SK-N-SH (cell line): ENCODE measurements at regions not wholly inside any gene's neighbourhood (a gene's known extent, or its start where the extent isn't known, plus 50 kb on each side); places are given as distances from the start of the nearest gene placed in this dataset.

Source experiments
- CTCF ChIA-PET: fragments of 300-600, 350-600 bp; formaldehyde crosslinking; extraction: SDS; loops from one replicate; lab custom pipeline; 2021; lab: Yijun Ruan, JAX
- POLR2A ChIA-PET: fragments of 350-600 bp; sonication (Branson Sonifier 250); formaldehyde crosslinking; extraction: SDS; loops from one replicate; lab custom pipeline; 2020; ENCODE audit warnings: antibody characterized with exemption, inconsistent platforms; lab: Yijun Ruan, JAX
- DNase-seq: peaks from one replicate; pipeline ENCODE4 v3.0.0; 2012
- H2AFZ ChIP-seq: fragments of 200-600 bp; sonication (generic); 2 replicates; pipeline ENCODE4 v1.8.1; 2016; ENCODE audit warnings: antibody characterized with exemption, mild to moderate bottlenecking, low read depth
- H3F3A ChIP-seq: fragments of 200-600 bp; sonication (generic); replicated peaks from 2 replicates; pipeline ENCODE3; 2016; ENCODE audit warnings: antibody characterized with exemption, mild to moderate bottlenecking; ENCODE audit not compliant: insufficient read depth
- H3K27ac ChIP-seq, 2 experiments: fragments of 200-500 bp in 1 of 2; fragments of 200-600 bp in 1 of 2; sonication (Bioruptor generic) in 1 of 2; sonication (generic), shearing (Covaris generic) in 1 of 2; 2 replicates each; pipeline versions ENCODE4 v1.5.1 to v1.6.1; 2014 to 2016; ENCODE audit warnings: low read depth in 2 of 2, inconsistent platforms in 1 of 2, low read length in 1 of 2, mild to moderate bottlenecking in 1 of 2, mixed read lengths in 1 of 2
- H3K27me3 ChIP-seq: fragments of 200-600 bp; sonication (generic), shearing (Covaris generic); 2 replicates; pipeline ENCODE4 v1.6.1; 2016; ENCODE audit warnings: mixed run types; ENCODE audit not compliant: insufficient read depth
- H3K36me3 ChIP-seq, 2 experiments: fragments of 200-500 bp in 1 of 2; fragments of 200-600 bp in 1 of 2; sonication (Bioruptor generic) in 1 of 2; sonication (generic) in 1 of 2; replicated peaks in 1 of 2; 2 replicates each; pipeline versions ENCODE3 to v1.5.1; 2014 to 2016; ENCODE audit warnings: low read length in 1 of 2, mild to moderate bottlenecking in 1 of 2; ENCODE audit not compliant: insufficient read depth in 2 of 2, control insufficient read depth in 1 of 2
- H3K4me1 ChIP-seq, 2 experiments: fragments of 200-500 bp in 1 of 2; fragments of 200-600 bp in 1 of 2; sonication (Bioruptor generic) in 1 of 2; sonication (generic), shearing (Covaris generic) in 1 of 2; 2 replicates each; pipeline versions ENCODE4 v1.5.1 to v1.6.1; 2014 to 2016; ENCODE audit warnings: low read depth in 1 of 2, low read length in 1 of 2, mixed run types in 1 of 2; ENCODE audit not compliant: insufficient read depth in 2 of 2, control insufficient read depth in 1 of 2
- H3K4me2 ChIP-seq: fragments of 200-600 bp; sonication (generic), shearing (Covaris generic); 2 replicates; pipeline ENCODE4 v1.6.1; 2017; ENCODE audit warnings: mixed run types
- H3K4me3 ChIP-seq, 2 experiments: fragments of 200-500 bp in 1 of 2; fragments of 200-600 bp in 1 of 2; sonication (Bioruptor generic) in 1 of 2; sonication (generic), shearing (Covaris generic) in 1 of 2; 2 replicates each; pipeline versions ENCODE4 v1.5.1 to v1.8.1; 2014 to 2016; ENCODE audit warnings: low read depth in 2 of 2, inconsistent platforms in 1 of 2, low read length in 1 of 2, mild to moderate bottlenecking in 1 of 2, mixed read lengths in 1 of 2, moderate library complexity in 1 of 2
- H3K79me2 ChIP-seq: fragments of 200-600 bp; sonication (generic); 2 replicates; pipeline ENCODE4 v1.8.1; 2017; ENCODE audit warnings: mild to moderate bottlenecking; ENCODE audit not compliant: insufficient read depth
- H3K9ac ChIP-seq: fragments of 200-600 bp; sonication (generic); 2 replicates; pipeline ENCODE4 v1.6.1; 2017; ENCODE audit warnings: mixed run types
- H3K9me2 ChIP-seq: fragments of 200-600 bp; sonication (generic); 2 replicates; pipeline ENCODE4 v1.6.1; 2017; ENCODE audit warnings: mixed run types
- H3K9me3 ChIP-seq: fragments of 200-600 bp; sonication (generic); 2 replicates; pipeline ENCODE4 v1.6.1; 2017; ENCODE audit warnings: mixed run types, mild to moderate bottlenecking, moderate library complexity
- H4K20me1 ChIP-seq: fragments of 200-600 bp; sonication (generic); 2 replicates; pipeline ENCODE4 v1.6.1; 2017; ENCODE audit warnings: mild to moderate bottlenecking, mixed run types; ENCODE audit not compliant: insufficient read depth
- CHD2 ChIP-seq: fragments of 150-350 bp; IDR thresholded peaks from 2 replicates; pipeline ENCODE4 v1.6.1; 2018; ENCODE audit warnings: low read length; ENCODE audit not compliant: partially characterized antibody
- EP300 ChIP-seq, 2 experiments: IDR thresholded peaks; 2 replicates each; pipeline versions ENCODE4 v1.4.0 to v1.6.1; 2012; ENCODE audit warnings: borderline replicate concordance in 1 of 2, low read depth in 1 of 2, low read length in 1 of 2
- EZH2phosphoT487 ChIP-seq: fragments of 200-600 bp; sonication (generic); IDR thresholded peaks from 2 replicates; pipeline ENCODE4 v1.6.1; 2017; ENCODE audit warnings: low read depth, mixed run types, mild to moderate bottlenecking, antibody characterized with exemption, moderate library complexity, borderline replicate concordance
- FOSL2 ChIP-seq: IDR thresholded peaks from 2 replicates; pipeline ENCODE4 v1.4.0; 2012; ENCODE audit warnings: low read depth, mild to moderate bottlenecking, moderate library complexity, borderline replicate concordance
- GABPA ChIP-seq: IDR thresholded peaks from 2 replicates; pipeline ENCODE4 v1.4.0; 2012; ENCODE audit warnings: low read depth, mild to moderate bottlenecking
- GATA2 ChIP-seq: sonication (generic); formaldehyde crosslinking; IDR thresholded peaks from 2 replicates; pipeline ENCODE4 v1.5.0; 2020; ENCODE audit warnings: mild to moderate bottlenecking, missing genetic modification reagents
- JUND ChIP-seq: IDR thresholded peaks from 2 replicates; pipeline ENCODE4 v1.4.0; 2012
- MEF2A ChIP-seq: IDR thresholded peaks from 2 replicates; pipeline ENCODE4 v1.4.0; 2012; ENCODE audit warnings: low read depth, borderline replicate concordance
- NFIC ChIP-seq: IDR thresholded peaks from 2 replicates; pipeline ENCODE4 v1.4.0; 2012; ENCODE audit warnings: borderline replicate concordance
- RAD21 ChIP-seq: IDR thresholded peaks from 2 replicates; pipeline ENCODE4 v1.6.1; 2012; ENCODE audit warnings: mild to moderate bottlenecking, low read length
- RCOR1 ChIP-seq: fragments of 150-350 bp; IDR thresholded peaks from 2 replicates; pipeline ENCODE4 v1.6.1; 2017; ENCODE audit warnings: antibody characterized with exemption, low read length
- RXRA ChIP-seq: IDR thresholded peaks from 2 replicates; pipeline ENCODE4 v1.4.0; 2012; ENCODE audit warnings: low read depth, mild to moderate bottlenecking, borderline replicate concordance
- SMC3 ChIP-seq: IDR thresholded peaks from 2 replicates; pipeline ENCODE4 v1.6.1; 2012; ENCODE audit warnings: low read depth, low read length, improper control_type of control experiment
- TEAD4 ChIP-seq: IDR thresholded peaks from 2 replicates; pipeline ENCODE4 v1.4.0; 2012; ENCODE audit warnings: mild to moderate bottlenecking, borderline replicate concordance; ENCODE audit not compliant: insufficient read depth
- WGBS: methylation state at CpG from one replicate; pipeline ENCODE4 v1.1.6; 2017; ENCODE audit warnings: low lambda C conversion rate; 5-methylcytosine and 5-hydroxymethylcytosine counted together
- TF ChIP-seq, protein P1 (sequence below): IDR thresholded peaks from 2 replicates; pipeline ENCODE4 v1.4.0; 2012; ENCODE audit warnings: low read depth, borderline replicate concordance
- TF ChIP-seq, protein P2 (sequence below): fragments of 150-350 bp; IDR thresholded peaks from 2 replicates; pipeline ENCODE4 v1.6.1; 2016; ENCODE audit warnings: mild to moderate bottlenecking, low read depth, low read length
- TF ChIP-seq, protein P3 (sequence below): fragments of 150-350 bp; IDR thresholded peaks from 2 replicates; pipeline ENCODE4 v1.6.1; 2017; ENCODE audit warnings: antibody characterized with exemption, low read length, low read depth, borderline replicate concordance
- TF ChIP-seq, protein P4 (sequence below): IDR thresholded peaks from 2 replicates; pipeline ENCODE4 v1.6.1; 2012; ENCODE audit warnings: mild to moderate bottlenecking, low read depth, low read length, moderate library complexity
- TF ChIP-seq, protein P5 (sequence below): IDR thresholded peaks from 2 replicates; pipeline ENCODE4 v1.4.0; 2012; ENCODE audit warnings: low read depth, borderline replicate concordance

GRCh38 chr11:131052367-131052766, 136.1 kb upstream of the SNX19 start:
- no peak overlapping the region for H3K9ac ChIP-seq
- H4K20me1 ChIP-seq = no peaks in the 10 kb centered on the region
- H3K27me3 ChIP-seq = no peaks in the 10 kb centered on the region
- no peak overlapping the region for H3K4me2 ChIP-seq
- no peaks in the 10 kb centered on the region; a peak in 1 of 4 replicates for H3K4me1 ChIP-seq
- H3F3A ChIP-seq = no peaks in the 10 kb centered on the region
- no peak overlapping the region for H3K4me3 ChIP-seq
- no peaks in the 10 kb centered on the region for H3K9me2 ChIP-seq
- ChIA-PET CTCF (interaction anchor here (1.1 to 1.2 kb wide), 2 partner anchors 14 to 622 kb away, joined by 3 to 5 read pairs; no protein-coding TSS in a partner anchor), POLR2A (no interaction called here)
- no peak overlapping the region for H2AFZ ChIP-seq
- no peaks in the 10 kb centered on the region for H3K9me3 ChIP-seq
- TF ChIP-seq, protein P1, sequence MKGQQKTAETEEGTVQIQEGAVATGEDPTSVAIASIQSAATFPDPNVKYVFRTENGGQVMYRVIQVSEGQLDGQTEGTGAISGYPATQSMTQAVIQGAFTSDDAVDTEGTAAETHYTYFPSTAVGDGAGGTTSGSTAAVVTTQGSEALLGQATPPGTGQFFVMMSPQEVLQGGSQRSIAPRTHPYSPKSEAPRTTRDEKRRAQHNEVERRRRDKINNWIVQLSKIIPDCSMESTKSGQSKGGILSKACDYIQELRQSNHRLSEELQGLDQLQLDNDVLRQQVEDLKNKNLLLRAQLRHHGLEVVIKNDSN = no peak
- no peak for TF ChIP-seq RAD21
- TF ChIP-seq GATA2 (CRISPR knock-in tag) = no peak
- TF ChIP-seq, protein P2, sequence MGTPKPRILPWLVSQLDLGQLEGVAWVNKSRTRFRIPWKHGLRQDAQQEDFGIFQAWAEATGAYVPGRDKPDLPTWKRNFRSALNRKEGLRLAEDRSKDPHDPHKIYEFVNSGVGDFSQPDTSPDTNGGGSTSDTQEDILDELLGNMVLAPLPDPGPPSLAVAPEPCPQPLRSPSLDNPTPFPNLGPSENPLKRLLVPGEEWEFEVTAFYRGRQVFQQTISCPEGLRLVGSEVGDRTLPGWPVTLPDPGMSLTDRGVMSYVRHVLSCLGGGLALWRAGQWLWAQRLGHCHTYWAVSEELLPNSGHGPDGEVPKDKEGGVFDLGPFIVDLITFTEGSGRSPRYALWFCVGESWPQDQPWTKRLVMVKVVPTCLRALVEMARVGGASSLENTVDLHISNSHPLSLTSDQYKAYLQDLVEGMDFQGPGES = no peak
- no peak for TF ChIP-seq RCOR1
- TF ChIP-seq, protein P3, sequence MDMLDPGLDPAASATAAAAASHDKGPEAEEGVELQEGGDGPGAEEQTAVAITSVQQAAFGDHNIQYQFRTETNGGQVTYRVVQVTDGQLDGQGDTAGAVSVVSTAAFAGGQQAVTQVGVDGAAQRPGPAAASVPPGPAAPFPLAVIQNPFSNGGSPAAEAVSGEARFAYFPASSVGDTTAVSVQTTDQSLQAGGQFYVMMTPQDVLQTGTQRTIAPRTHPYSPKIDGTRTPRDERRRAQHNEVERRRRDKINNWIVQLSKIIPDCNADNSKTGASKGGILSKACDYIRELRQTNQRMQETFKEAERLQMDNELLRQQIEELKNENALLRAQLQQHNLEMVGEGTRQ = no peak
- no peak for TF ChIP-seq EZH2phosphoT487
- no peak for TF ChIP-seq RXRA
- TF ChIP-seq FOSL2 = no peak
- TF ChIP-seq JUND = no peak
- TF ChIP-seq SMC3 = no peak
- TF ChIP-seq NFIC = no peak
- TF ChIP-seq EP300 (IDR thresholded peaks at IDR 0.05; ENCODE audit: borderline replicate concordance in 1 of 2, low read depth in 1 of 2, low read length in 1 of 2) = no peak
- no peak for TF ChIP-seq TEAD4
- TF ChIP-seq CHD2 = no peak
- TF ChIP-seq, protein P4, sequence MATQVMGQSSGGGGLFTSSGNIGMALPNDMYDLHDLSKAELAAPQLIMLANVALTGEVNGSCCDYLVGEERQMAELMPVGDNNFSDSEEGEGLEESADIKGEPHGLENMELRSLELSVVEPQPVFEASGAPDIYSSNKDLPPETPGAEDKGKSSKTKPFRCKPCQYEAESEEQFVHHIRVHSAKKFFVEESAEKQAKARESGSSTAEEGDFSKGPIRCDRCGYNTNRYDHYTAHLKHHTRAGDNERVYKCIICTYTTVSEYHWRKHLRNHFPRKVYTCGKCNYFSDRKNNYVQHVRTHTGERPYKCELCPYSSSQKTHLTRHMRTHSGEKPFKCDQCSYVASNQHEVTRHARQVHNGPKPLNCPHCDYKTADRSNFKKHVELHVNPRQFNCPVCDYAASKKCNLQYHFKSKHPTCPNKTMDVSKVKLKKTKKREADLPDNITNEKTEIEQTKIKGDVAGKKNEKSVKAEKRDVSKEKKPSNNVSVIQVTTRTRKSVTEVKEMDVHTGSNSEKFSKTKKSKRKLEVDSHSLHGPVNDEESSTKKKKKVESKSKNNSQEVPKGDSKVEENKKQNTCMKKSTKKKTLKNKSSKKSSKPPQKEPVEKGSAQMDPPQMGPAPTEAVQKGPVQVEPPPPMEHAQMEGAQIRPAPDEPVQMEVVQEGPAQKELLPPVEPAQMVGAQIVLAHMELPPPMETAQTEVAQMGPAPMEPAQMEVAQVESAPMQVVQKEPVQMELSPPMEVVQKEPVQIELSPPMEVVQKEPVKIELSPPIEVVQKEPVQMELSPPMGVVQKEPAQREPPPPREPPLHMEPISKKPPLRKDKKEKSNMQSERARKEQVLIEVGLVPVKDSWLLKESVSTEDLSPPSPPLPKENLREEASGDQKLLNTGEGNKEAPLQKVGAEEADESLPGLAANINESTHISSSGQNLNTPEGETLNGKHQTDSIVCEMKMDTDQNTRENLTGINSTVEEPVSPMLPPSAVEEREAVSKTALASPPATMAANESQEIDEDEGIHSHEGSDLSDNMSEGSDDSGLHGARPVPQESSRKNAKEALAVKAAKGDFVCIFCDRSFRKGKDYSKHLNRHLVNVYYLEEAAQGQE = no peak
- TF ChIP-seq, protein P5, sequence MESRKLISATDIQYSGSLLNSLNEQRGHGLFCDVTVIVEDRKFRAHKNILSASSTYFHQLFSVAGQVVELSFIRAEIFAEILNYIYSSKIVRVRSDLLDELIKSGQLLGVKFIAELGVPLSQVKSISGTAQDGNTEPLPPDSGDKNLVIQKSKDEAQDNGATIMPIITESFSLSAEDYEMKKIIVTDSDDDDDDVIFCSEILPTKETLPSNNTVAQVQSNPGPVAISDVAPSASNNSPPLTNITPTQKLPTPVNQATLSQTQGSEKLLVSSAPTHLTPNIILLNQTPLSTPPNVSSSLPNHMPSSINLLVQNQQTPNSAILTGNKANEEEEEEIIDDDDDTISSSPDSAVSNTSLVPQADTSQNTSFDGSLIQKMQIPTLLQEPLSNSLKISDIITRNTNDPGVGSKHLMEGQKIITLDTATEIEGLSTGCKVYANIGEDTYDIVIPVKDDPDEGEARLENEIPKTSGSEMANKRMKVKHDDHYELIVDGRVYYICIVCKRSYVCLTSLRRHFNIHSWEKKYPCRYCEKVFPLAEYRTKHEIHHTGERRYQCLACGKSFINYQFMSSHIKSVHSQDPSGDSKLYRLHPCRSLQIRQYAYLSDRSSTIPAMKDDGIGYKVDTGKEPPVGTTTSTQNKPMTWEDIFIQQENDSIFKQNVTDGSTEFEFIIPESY = no peak
- TF ChIP-seq MEF2A = no peak
- TF ChIP-seq GABPA = no peak
- WGBS = 19% methylated on average over 3 of the region's 3 CpGs
- H3K36me3 ChIP-seq = no peaks in the 10 kb centered on the region
- no peak overlapping the region for H3K27ac ChIP-seq
- no peaks in the 10 kb centered on the region for H3K79me2 ChIP-seq
- no peak for DNase-seq
